Thymus (tissue), 11 donors: ENCODE measurements at regions not wholly inside any gene's neighbourhood (a gene's known extent, or its start where the extent isn't known, plus 50 kb on each side); places are given as distances from the start of the nearest gene placed in this dataset.
"Not testable (repeated sequence)": the region's sequence is repeated elsewhere in the genome, so short reads cannot be mapped to it uniquely, and the experiment has no call there.

Experiments
- DNase-seq, 9 donors: peaks; one replicate each; pipeline ENCODE4 v3.0.0-alpha.2; 2013; ENCODE audit warnings: low spot score in 9 of 9, low read depth in 6 of 9, missing footprints in 1 of 9
- H3K27ac ChIP-seq, 2 donors: one replicate each; pipeline ENCODE4 v1.5.1; 2013; ENCODE audit warnings: control low read depth in 1 of 2, low read depth in 1 of 2, low read length in 1 of 2, mild to moderate bottlenecking in 1 of 2, moderate library complexity in 1 of 2
- H3K27me3 ChIP-seq, 2 donors: one replicate each; pipeline ENCODE4 v1.5.1; 2013; ENCODE audit warnings: low read length in 1 of 2; ENCODE audit not compliant: control insufficient read depth in 2 of 2, insufficient read depth in 1 of 2
- H3K36me3 ChIP-seq, 2 donors: one replicate each; pipeline ENCODE4 v1.5.1; 2013; ENCODE audit warnings: low read length in 1 of 2, mild to moderate bottlenecking in 1 of 2, moderate library complexity in 1 of 2; ENCODE audit not compliant: control insufficient read depth in 2 of 2, insufficient read depth in 2 of 2
- H3K4me1 ChIP-seq, 2 donors: one replicate each; pipeline ENCODE4 v1.5.1; 2013; ENCODE audit warnings: low read length in 2 of 2; ENCODE audit not compliant: control insufficient read depth in 2 of 2, insufficient read depth in 2 of 2
- H3K4me3 ChIP-seq, 2 donors: one replicate each; pipeline ENCODE4 v1.5.1; 2013; ENCODE audit warnings: low read length in 2 of 2, control low read depth in 1 of 2, mild to moderate bottlenecking in 1 of 2
- H3K9me3 ChIP-seq, 2 donors: one replicate each; pipeline ENCODE4 v1.5.1; 2013; ENCODE audit warnings: low read length in 1 of 2, mild to moderate bottlenecking in 1 of 2; ENCODE audit not compliant: control insufficient read depth in 2 of 2, insufficient read depth in 1 of 2
- WGBS: extraction: QIAGEN DNeasy Blood & Tissue Kit; methylation state at CpG from one replicate; pipeline ENCODE4 v1.1.7; 2013; 5-methylcytosine and 5-hydroxymethylcytosine counted together
- donor health status: healthy.

GRCh38 chr1:213462374-213462773 lies 411.3 kb downstream of the RPS6KC1 start:
- not testable (repeated sequence) for H3K27ac ChIP-seq, H3K4me3 ChIP-seq, H3K36me3 ChIP-seq, H3K4me1 ChIP-seq, DNase-seq, H3K27me3 ChIP-seq, H3K9me3 ChIP-seq
- WGBS: 96% methylated on average over 3 of the region's 3 CpGs

- no peak overlapping the region for H3K27ac ChIP-seq
- H3K27me3 ChIP-seq: no peaks in the 10 kb centered on the region
- H3K4me3 ChIP-seq: no peak overlapping the region
- H3K9me3 ChIP-seq: no peaks in the 10 kb centered on the region
- DNase-seq: no peak
- WGBS: 89% methylated on average over 2 of the region's 2 CpGs
- H3K36me3 ChIP-seq: no peaks in the 10 kb centered on the region
- no peaks in the 10 kb centered on the region for H3K4me1 ChIP-seq
Observed at GRCh38 chr1:213464786-213465460, 413.9 kb downstream of the RPS6KC1 start.

- no peak for DNase-seq
- H3K9me3 ChIP-seq: no peaks in the 10 kb centered on the region
- H3K27ac ChIP-seq: no peak overlapping the region
- H3K36me3 ChIP-seq: no peaks in the 10 kb centered on the region
- no peaks in the 10 kb centered on the region for H3K4me1 ChIP-seq
- no peak overlapping the region for H3K4me3 ChIP-seq
- no peaks in the 10 kb centered on the region for H3K27me3 ChIP-seq
Observed at GRCh38 chr1:213466541-213466940, 415.5 kb downstream of the RPS6KC1 start.

- no peak for DNase-seq
- no peaks in the 10 kb centered on the region for H3K27me3 ChIP-seq
- H3K27ac ChIP-seq: no peak overlapping the region
- H3K4me3 ChIP-seq: no peak overlapping the region
- no peaks in the 10 kb centered on the region for H3K36me3 ChIP-seq
- no peaks in the 10 kb centered on the region for H3K9me3 ChIP-seq
- no peaks in the 10 kb centered on the region for H3K4me1 ChIP-seq
- 81% methylated on average over 7 of the region's 7 CpGs for WGBS
Observed at GRCh38 chr1:213474054-213474453, 423.0 kb downstream of the RPS6KC1 start.

GRCh38 chr1:213481395-213481794 lies 430.4 kb downstream of the RPS6KC1 start:
- Histone ChIP-seq H3K27ac (no peak overlapping the region), H3K4me3 (no peak overlapping the region), H3K36me3 (no peaks in the 10 kb centered on the region), H3K27me3 (no peaks in the 10 kb centered on the region), H3K4me1 (no peaks in the 10 kb centered on the region), H3K9me3 (no peaks in the 10 kb centered on the region)
- DNase-seq: no peak
- 90% methylated on average over 2 of the region's 2 CpGs for WGBS

GRCh38 chr1:213484333-213484732 lies 433.3 kb downstream of the RPS6KC1 start:
- H3K27me3 ChIP-seq: no peaks in the 10 kb centered on the region
- WGBS: 53% methylated on average over 3 of the region's 3 CpGs
- no peak overlapping the region for H3K27ac ChIP-seq
- DNase-seq: no peak
- no peaks in the 10 kb centered on the region for H3K9me3 ChIP-seq
- no peaks in the 10 kb centered on the region for H3K36me3 ChIP-seq
- no peaks in the 10 kb centered on the region for H3K4me1 ChIP-seq
- H3K4me3 ChIP-seq: no peak overlapping the region

GRCh38 chr1:213484758-213485157 lies 433.7 kb downstream of the RPS6KC1 start:
- H3K27me3 ChIP-seq: no peaks in the 10 kb centered on the region
- H3K36me3 ChIP-seq: no peaks in the 10 kb centered on the region
- DNase-seq: no peak
- H3K4me1 ChIP-seq: no peaks in the 10 kb centered on the region
- no peak overlapping the region for H3K27ac ChIP-seq
- H3K9me3 ChIP-seq: no peaks in the 10 kb centered on the region
- H3K4me3 ChIP-seq: no peak overlapping the region
- 48% methylated on average over 1 of the region's 1 CpG for WGBS

GRCh38 chr1:213486488-213486887 lies 435.4 kb downstream of the RPS6KC1 start:
- no peak overlapping the region for H3K27ac ChIP-seq
- no peaks in the 10 kb centered on the region for H3K27me3 ChIP-seq
- no peaks in the 10 kb centered on the region for H3K9me3 ChIP-seq
- WGBS: 64% methylated on average over 3 of the region's 3 CpGs
- no peak overlapping the region for H3K4me3 ChIP-seq
- no peaks in the 10 kb centered on the region for H3K36me3 ChIP-seq
- no peaks in the 10 kb centered on the region for H3K4me1 ChIP-seq
- no peak for DNase-seq

- H3K36me3 ChIP-seq: no peaks in the 10 kb centered on the region
- no peak for DNase-seq
- no peaks in the 10 kb centered on the region for H3K4me1 ChIP-seq
- H3K27ac ChIP-seq: no peak overlapping the region
- H3K4me3 ChIP-seq: no peak overlapping the region
- WGBS: 89% methylated on average over 5 of the region's 5 CpGs
- H3K9me3 ChIP-seq: no peaks in the 10 kb centered on the region
- H3K27me3 ChIP-seq: no peaks in the 10 kb centered on the region
Observed at GRCh38 chr1:213491468-213491867, 440.4 kb downstream of the RPS6KC1 start.
